ENCODE measurements at regions not wholly inside any gene's neighbourhood (a gene's known extent, or its start where the extent isn't known, plus 50 kb on each side); places are given as distances from the start of the nearest gene placed in this dataset.
A peak's percentile ranks its signal among the peaks of the same experiment; 100 is the strongest.

DNA sequence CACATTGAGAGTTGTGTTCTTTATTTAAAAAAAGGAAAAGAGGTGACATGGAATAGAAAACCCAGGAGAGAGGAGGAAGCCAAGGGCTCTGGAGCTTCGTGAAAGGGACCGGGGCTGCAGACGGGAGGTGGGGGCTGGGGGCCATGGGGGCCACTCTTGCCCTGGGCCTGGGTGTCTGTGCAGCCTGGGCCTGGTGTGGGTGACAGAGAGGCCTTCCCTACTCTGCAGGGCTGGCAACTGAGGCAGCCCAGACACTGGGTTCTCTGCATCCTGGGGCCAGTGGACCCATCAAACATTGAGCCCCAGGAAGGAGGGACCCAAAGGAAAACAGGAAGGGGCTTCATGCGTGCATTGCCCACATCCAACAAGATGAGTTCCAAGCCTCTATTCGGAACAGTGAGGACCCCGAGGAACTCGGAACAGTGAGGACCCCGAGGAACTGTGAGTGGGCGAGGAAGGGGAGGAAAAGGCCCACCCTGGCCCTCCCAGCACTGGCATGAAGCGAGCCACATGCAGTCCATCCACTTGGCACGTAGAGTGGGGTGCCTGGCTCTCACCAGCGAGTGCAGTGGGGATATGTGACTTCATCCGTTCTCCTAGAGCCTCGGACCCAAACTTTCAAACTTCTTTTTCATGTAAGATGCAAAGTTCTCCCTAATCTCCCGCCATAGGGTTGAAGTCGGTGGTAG lies 1121.6 kb downstream of the BRD1 start:
- H3K4me2 ChIP-seq, result no peak overlapping the region
- no peak overlapping the region for H3K27ac ChIP-seq
- no peak overlapping the region for H3K4me3 ChIP-seq
- no peaks in the 10 kb centered on the region; a peak in 1 of 22 replicates for H3K36me3 ChIP-seq
- H3K9ac ChIP-seq, result no peak overlapping the region
- H3K9me3 ChIP-seq (replicated peaks in 1 of 11), result no peaks in the 10 kb centered on the region
- no peak for TF ChIP-seq Cebpa-rat (IDR thresholded peaks at IDR 0.05)
- H4K20me1 ChIP-seq, result peaks cover 0 to 64% (median 0%) of the 10 kb centered on the region in 11 experiments; a peak in 4 of 22 replicates
- H3K4me1 ChIP-seq, result peaks cover 30 to 46% (median 39%) of the 10 kb centered on the region in 10 experiments
- no peaks in the 10 kb centered on the region for H3K27me3 ChIP-seq

DNA sequence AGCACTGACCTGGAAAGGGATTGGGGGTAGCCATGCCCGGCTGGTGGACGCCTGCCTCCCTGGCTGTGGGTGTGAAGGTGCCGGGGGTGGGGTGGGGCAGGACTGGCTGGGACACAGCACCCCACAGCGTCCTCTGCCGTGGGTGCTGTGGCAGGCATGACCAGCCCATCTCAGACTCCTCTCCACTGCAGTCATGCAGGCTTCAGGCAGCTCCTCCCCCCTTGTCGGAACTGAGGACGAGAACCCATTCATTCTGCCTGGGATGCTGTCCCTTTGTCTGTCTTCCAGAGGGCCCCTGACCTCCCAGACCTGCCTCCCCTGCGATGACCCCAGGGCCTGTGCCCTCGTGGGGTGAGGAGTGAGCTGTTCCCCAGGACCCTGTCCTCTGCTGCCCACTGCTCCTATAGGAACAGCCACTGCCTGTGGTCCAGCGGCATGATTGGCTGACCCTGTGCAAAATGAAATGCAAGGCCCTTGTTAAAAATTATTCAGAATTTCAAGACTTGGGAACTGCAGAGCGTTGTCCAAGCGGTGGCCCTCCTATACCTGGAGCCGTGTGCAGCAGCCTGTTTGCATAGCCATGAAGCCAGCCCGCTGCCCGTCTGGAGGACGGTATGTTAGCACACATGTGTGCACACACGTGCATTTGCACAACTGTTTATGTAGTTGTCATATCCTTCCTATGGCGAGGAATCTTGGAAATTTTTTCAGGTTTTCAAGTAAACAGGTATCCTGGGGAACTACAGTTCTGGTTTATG lies 1122.3 kb downstream of the BRD1 start:
- peaks cover 0 to 64% (median 0%) of the 10 kb centered on the region in 11 experiments; a peak in 4 of 22 replicates for H4K20me1 ChIP-seq
- H3K9ac ChIP-seq, result 0 out of 22 replicates have a peak overlapping the region, but pooled peaks of 1 of the 11 experiments have one; percentile 13
- no peaks in the 10 kb centered on the region for H3K27me3 ChIP-seq
- no peak for TF ChIP-seq Cebpa-rat (IDR thresholded peaks at IDR 0.05)
- H3K4me1 ChIP-seq, result peaks cover 35 to 53% (median 46%) of the 10 kb centered on the region in 10 experiments
- H3K36me3 ChIP-seq, result no peaks in the 10 kb centered on the region; a peak in 1 of 22 replicates
- H3K9me3 ChIP-seq (replicated peaks in 1 of 11), result no peaks in the 10 kb centered on the region
- H3K4me3 ChIP-seq, result no peak overlapping the region
- H3K4me2 ChIP-seq, result peak overlapping the region in 2 of 11 experiments; percentile 73 to 87; a peak in 1 of 22 replicates
- peak overlapping the region in 5 of 11 experiments; percentile 9 to 92 (median 90); a peak in 5 of 22 replicates for H3K27ac ChIP-seq

DNA sequence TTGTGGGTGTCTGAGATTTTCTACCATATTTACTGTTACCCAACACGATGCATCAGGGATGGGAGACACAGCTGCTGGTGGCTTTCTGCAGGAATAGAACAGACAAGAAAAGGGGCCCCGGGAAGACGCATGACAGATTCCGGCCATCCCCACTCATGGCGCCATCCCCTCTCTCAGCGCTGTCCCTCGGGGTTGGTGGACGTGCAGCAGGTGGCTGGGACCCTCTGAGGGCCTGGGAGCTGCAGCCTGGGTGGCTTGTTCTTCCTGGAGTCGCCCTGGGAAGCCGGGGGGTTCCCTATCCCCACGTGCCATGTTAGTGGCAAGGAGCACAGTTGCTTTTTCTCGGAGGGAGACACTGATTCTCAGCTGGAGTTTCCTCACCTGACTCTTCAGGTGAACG lies 1123.3 kb downstream of the BRD1 start:
- Histone ChIP-seq H4K20me1 (peaks cover 0 to 60% (median 0%) of the 10 kb centered on the region in 11 experiments; a peak in 4 of 22 replicates), H3K9me3 (replicated peaks in 1 of 11) (no peaks in the 10 kb centered on the region), H3K4me1 (peaks cover 35 to 61% (median 55%) of the 10 kb centered on the region in 10 experiments), H3K4me3 (no peak overlapping the region), H3K9ac (no peak overlapping the region), H3K27me3 (no peaks in the 10 kb centered on the region), H3K36me3 (no peaks in the 10 kb centered on the region; a peak in 1 of 22 replicates), H3K27ac (peak overlapping the region in 7 of 11 experiments; percentile 9 to 92 (median 90); a peak in 9 of 22 replicates), H3K4me2 (peak overlapping the region in 8 of 11 experiments; percentile 73 to 87 (median 80); a peak in 14 of 22 replicates)
- TF ChIP-seq Cebpa-rat (IDR thresholded peaks at IDR 0.05), result no peak

DNA sequence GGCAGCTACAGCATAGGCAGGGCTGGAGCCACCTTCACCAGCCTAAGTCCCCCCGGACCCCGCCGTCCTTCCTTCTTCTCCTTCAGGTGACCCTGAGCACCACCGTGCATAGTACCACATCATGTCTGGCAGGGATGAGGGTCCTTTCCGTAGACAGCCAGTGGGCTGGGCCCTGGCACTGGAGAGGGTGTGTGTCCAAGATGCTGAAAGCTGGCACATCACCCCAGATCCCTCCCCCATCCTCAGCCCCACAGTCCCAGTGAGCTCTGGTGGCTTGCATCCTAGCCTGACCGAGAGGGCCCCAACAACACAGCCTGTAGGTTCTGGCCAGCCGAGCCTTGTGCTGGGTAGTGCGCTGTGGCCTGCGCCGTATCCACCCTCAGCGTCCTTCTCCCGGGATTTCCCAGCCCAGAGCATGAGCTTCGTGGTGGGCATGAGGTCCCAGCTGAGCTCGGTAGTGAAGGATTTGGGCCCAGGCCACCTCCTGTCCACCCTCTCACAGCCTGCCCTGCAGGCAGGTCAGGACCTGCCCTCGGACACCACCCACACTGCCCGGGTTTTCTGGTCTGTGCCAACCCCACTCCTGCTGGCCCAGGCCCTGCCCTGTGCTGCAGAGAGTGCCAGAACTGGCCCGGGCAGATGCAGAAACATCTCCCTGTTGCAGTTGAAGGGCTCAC lies 1124.3 kb downstream of the BRD1 start:
- Histone ChIP-seq H3K4me3 (no peak overlapping the region), H3K4me1 (peaks cover 35 to 63% (median 55%) of the 10 kb centered on the region in 10 experiments), H4K20me1 (peaks cover 0 to 55% (median 0%) of the 10 kb centered on the region in 11 experiments; a peak in 4 of 22 replicates), H3K36me3 (no peaks in the 10 kb centered on the region; a peak in 1 of 22 replicates), H3K9ac (peak overlapping the region in 8 of 11 experiments; percentile 59 to 78 (median 76); a peak in 16 of 22 replicates), H3K27ac (peak overlapping the region in 9 of 11 experiments; percentile 50 to 92 (median 90); a peak in 17 of 22 replicates), H3K9me3 (replicated peaks in 1 of 11) (no peaks in the 10 kb centered on the region), H3K4me2 (peak overlapping the region; percentile 68 to 87 (median 80)), H3K27me3 (no peaks in the 10 kb centered on the region)
- no peak for TF ChIP-seq Cebpa-rat (IDR thresholded peaks at IDR 0.05)

DNA sequence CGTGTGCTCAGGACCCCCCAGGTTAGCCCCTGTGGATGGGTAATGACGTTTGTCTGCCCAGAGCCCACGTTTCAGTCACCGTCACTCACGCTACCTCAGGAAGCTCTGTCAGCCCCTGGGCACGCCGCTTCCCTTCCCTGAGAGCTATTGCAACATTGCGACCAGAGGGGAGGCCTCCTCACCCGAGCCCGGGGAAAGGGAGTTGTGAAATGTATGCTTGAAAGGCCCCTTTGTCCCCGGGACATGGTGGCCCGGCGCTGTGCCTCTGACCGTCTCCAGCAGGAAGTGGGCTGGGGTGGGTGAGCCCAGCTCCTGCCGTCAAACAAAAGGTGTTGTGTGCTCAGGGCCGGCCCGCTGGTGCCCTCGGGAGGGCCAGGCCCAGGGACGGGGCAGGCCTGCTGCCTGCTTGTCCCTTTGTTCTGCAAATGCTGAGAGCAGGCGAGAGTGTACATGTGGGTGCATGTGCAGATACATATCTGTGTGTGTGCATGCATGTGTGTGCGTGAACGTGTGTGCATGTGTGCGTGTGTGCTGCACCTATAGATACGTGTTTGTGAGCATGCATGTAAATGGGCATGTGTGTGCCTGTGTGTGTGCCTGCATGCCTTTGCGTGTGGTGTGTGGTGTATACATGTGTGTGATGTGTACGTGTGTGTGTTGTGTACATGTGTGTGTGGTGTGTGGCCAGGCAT lies 1125.0 kb downstream of the BRD1 start:
- H3K4me1 ChIP-seq, result peaks cover 35 to 63% (median 55%) of the 10 kb centered on the region in 10 experiments
- peak overlapping the region; percentile 68 to 87 (median 80) for H3K4me2 ChIP-seq
- H3K27me3 ChIP-seq, result no peaks in the 10 kb centered on the region
- peak overlapping the region in 9 of 11 experiments; percentile 50 to 92 (median 90); a peak in 19 of 22 replicates for H3K27ac ChIP-seq
- peaks cover 0 to 52% (median 0%) of the 10 kb centered on the region in 11 experiments; a peak in 3 of 22 replicates for H4K20me1 ChIP-seq
- no peak overlapping the region for H3K4me3 ChIP-seq
- no peaks in the 10 kb centered on the region for H3K36me3 ChIP-seq
- peak in 9 of 11 experiments; percentile 75 to 96 (median 91); a peak in 18 of 22 replicates for TF ChIP-seq Cebpa-rat (IDR thresholded peaks at IDR 0.05)
- peak overlapping the region in 9 of 11 experiments; percentile 28 to 78 (median 76); a peak in 18 of 22 replicates for H3K9ac ChIP-seq
- H3K9me3 ChIP-seq (replicated peaks in 1 of 11), result no peaks in the 10 kb centered on the region

DNA sequence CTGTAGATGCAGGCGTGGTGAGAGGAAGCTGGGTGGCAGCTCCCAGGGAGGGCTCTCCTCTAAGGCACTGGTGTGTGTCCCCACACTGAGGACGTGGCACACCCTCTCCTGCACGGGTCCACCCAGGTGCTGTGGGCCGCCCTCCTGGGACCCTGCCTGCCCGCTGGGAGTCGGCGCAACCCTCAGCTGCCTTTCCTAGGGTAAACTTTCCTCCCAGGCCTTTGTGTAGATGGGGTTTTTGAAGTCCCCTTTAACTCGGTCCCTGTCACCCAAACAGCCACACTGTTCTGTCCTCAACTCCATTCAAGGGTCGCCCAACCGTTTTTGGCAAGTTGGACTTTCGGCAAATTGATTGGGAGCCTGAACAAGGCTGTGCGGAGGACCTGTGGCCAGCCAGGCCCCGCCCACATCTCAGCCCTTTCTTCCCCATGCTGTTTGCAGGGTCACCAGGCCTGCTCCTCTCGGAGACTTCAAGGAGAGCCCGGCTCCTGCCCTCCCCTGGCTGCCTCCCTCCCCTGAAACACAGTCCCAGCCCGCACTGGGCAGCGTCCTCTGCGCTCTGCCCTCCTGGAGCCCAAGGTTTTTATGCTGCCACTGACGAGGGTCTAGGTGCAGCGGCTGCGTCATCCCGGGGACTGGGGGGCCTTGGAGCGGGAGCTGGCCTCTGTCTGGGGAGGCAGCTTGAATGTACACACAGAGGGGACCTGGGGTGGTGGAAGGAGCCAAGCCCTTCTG lies 1126.2 kb downstream of the BRD1 start:
- no peak for TF ChIP-seq Cebpa-rat (IDR thresholded peaks at IDR 0.05)
- no peaks in the 10 kb centered on the region for H3K9me3 ChIP-seq (replicated peaks in 1 of 11)
- H3K4me3 ChIP-seq, result no peak overlapping the region
- H3K36me3 ChIP-seq, result no peaks in the 10 kb centered on the region
- H4K20me1 ChIP-seq, result peaks cover 0 to 58% (median 0%) of the 10 kb centered on the region in 11 experiments; a peak in 3 of 22 replicates
- peak overlapping the region in 9 of 11 experiments; percentile 50 to 92 (median 90); a peak in 17 of 22 replicates for H3K27ac ChIP-seq
- H3K4me2 ChIP-seq, result peak overlapping the region; percentile 68 to 87 (median 80); a peak in 21 of 22 replicates
- no peaks in the 10 kb centered on the region for H3K27me3 ChIP-seq
- peak overlapping the region in 9 of 11 experiments; percentile 28 to 78 (median 76); a peak in 17 of 22 replicates for H3K9ac ChIP-seq
- H3K4me1 ChIP-seq, result peaks cover 35 to 63% (median 55%) of the 10 kb centered on the region in 10 experiments

DNA sequence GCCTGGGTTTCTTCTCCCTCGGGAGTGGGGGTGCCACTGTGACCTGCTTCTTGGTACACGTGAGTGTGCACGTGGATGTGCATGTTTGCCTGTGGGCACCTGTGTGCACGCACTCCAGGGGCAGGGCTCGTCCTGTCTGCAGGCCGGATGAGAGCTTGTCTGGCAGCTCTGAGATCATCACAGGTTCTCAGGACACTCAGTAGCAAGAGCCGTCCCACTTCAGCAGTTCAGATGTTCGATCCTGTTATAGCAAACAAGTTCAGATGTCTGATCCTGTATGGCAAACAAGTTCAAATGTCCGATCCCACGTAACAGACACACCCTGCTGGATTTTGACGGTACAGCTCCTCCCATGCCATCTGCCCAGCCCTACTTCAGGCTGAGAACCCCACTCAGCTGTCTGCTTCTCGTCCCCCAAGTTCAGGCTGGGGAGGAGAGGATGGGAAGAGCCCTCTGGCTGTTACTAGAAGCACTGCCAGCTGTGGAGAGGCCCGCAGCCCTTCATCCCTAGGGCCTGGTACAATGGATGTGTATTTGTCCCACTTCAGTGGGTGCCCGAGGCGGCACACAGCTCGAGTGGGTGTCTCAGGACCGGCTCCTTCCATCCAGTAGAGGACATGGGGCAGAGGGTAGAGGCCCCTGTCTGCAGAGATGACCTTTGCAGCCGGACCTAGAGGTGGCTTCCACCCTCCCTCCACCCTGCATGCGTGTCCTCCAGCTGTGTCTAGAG lies 1126.9 kb downstream of the BRD1 start:
- H3K4me3 ChIP-seq, result no peak overlapping the region
- peak overlapping the region; percentile 68 to 87 (median 80); a peak in 21 of 22 replicates for H3K4me2 ChIP-seq
- no peaks in the 10 kb centered on the region for H3K27me3 ChIP-seq
- peak overlapping the region in 9 of 11 experiments; percentile 50 to 92 (median 90); a peak in 17 of 22 replicates for H3K27ac ChIP-seq
- peaks cover 0 to 66% (median 0%) of the 10 kb centered on the region in 11 experiments; a peak in 3 of 22 replicates for H4K20me1 ChIP-seq
- TF ChIP-seq Cebpa-rat (IDR thresholded peaks at IDR 0.05), result no peak
- H3K9ac ChIP-seq, result peak overlapping the region in 8 of 11 experiments; percentile 59 to 78 (median 76); a peak in 16 of 22 replicates
- H3K36me3 ChIP-seq, result no peaks in the 10 kb centered on the region
- H3K9me3 ChIP-seq (replicated peaks in 1 of 11), result no peaks in the 10 kb centered on the region
- H3K4me1 ChIP-seq, result peaks cover 35 to 63% (median 55%) of the 10 kb centered on the region in 10 experiments
